CD4-positive, alpha-beta T cell (primary cell): ENCODE measurements at regions not wholly inside any gene's neighbourhood (a gene's known extent, or its start where the extent isn't known, plus 50 kb on each side); places are given as distances from the start of the nearest gene placed in this dataset.

Experiments used
- ATAC-seq: fragments of 200-7000 bp; cut with Tn5 transposase; one replicate; pipeline ENCODE4 v1.10.0; 2022; ENCODE audit warnings: mild to moderate bottlenecking; ENCODE audit not compliant: poor library complexity
- CTCF ChIA-PET: fragments of 350-600 bp; sonication (Branson Sonifier 250); formaldehyde crosslinking; loops from one replicate; lab custom pipeline; 2021; ENCODE audit warnings: antibody characterized with exemption, inconsistent platforms; lab: Charles Lee
- POLR2A ChIA-PET: fragments of 350-600 bp; sonication (Branson Sonifier 250); formaldehyde crosslinking; loops from one replicate; lab custom pipeline; 2021; ENCODE audit warnings: antibody characterized with exemption, inconsistent platforms; lab: Charles Lee
- DNase-seq, 14 experiments: peaks; one replicate each; pipeline ENCODE4 v3.0.0-alpha.2; 2013 to 2020; ENCODE audit warnings: mixed read lengths in 2 of 14
- H3K27ac ChIP-seq, 2 donors: one replicate each; pipeline versions ENCODE4 v1.5.1 to v1.7.0; 2013; ENCODE audit warnings: low read length in 2 of 2, low read depth in 1 of 2, mild to moderate bottlenecking in 1 of 2
- H3K27me3 ChIP-seq, 2 experiments: 1 replicate in 1 of 2; 2 replicates in 1 of 2; pipeline versions ENCODE4 v1.6.1 to v1.7.0; 2013; ENCODE audit warnings: low read length in 2 of 2, control low read depth in 1 of 2, mild to moderate bottlenecking in 1 of 2, moderate library complexity in 1 of 2; ENCODE audit not compliant: insufficient read depth in 2 of 2, control insufficient read depth in 1 of 2
- H3K36me3 ChIP-seq: one replicate; pipeline ENCODE4 v1.6.1; 2013; ENCODE audit warnings: low read length, control low read depth; ENCODE audit not compliant: insufficient read depth
- H3K4me1 ChIP-seq: one replicate; pipeline ENCODE4 v1.6.1; 2013; ENCODE audit warnings: low read length, control low read depth; ENCODE audit not compliant: insufficient read depth
- H3K4me3 ChIP-seq: one replicate; pipeline ENCODE4 v1.5.1; 2013; ENCODE audit warnings: mild to moderate bottlenecking, low read length, moderate library complexity
- H3K9me3 ChIP-seq, 2 experiments: 1 replicate in 1 of 2; 2 replicates in 1 of 2; pipeline versions ENCODE4 v1.6.1 to v1.7.0; 2013; ENCODE audit warnings: low read length in 2 of 2, mild to moderate bottlenecking in 2 of 2, control low read depth in 1 of 2, moderate library complexity in 1 of 2; ENCODE audit not compliant: control insufficient read depth in 1 of 2, insufficient read depth in 1 of 2
- H3K27ac Mint-ChIP-seq: one replicate; pipeline ENCODE4 v1.8.0; 2020; ENCODE audit warnings: mixed read lengths
- H3K27me3 Mint-ChIP-seq: one replicate; pipeline ENCODE4 v1.8.0; 2021; ENCODE audit warnings: mixed read lengths
- H3K36me3 Mint-ChIP-seq: one replicate; pipeline ENCODE4 v1.8.0; 2021; ENCODE audit warnings: low read depth, mixed read lengths
- H3K4me1 Mint-ChIP-seq: one replicate; pipeline ENCODE4 v1.8.0; 2021; ENCODE audit warnings: low read depth, mixed read lengths
- H3K4me3 Mint-ChIP-seq: one replicate; pipeline ENCODE4 v1.8.0; 2020; ENCODE audit warnings: mild to moderate bottlenecking, mixed read lengths
- H3K9me3 Mint-ChIP-seq: one replicate; pipeline ENCODE4 v1.8.0; 2020; ENCODE audit warnings: mixed read lengths
- intact Hi-C, 2 experiments: fragments of 100-400 bp; cut with DNase I in 1 of 2; cut with micrococcal nuclease in 1 of 2; formaldehyde crosslinking; loops; one replicate each; pipeline versions ENCODE4 v1.15.1 to v1.9.0; 2023 to 2025; cut with DNase I, micrococcal nuclease
- TF ChIP-seq, protein P1 (sequence below): fragments of 200-600 bp; IDR thresholded peaks from one replicate; pipeline ENCODE4 v1.8.0; 2022; ENCODE audit warnings: antibody characterized with exemption, mild to moderate bottlenecking

DNA sequence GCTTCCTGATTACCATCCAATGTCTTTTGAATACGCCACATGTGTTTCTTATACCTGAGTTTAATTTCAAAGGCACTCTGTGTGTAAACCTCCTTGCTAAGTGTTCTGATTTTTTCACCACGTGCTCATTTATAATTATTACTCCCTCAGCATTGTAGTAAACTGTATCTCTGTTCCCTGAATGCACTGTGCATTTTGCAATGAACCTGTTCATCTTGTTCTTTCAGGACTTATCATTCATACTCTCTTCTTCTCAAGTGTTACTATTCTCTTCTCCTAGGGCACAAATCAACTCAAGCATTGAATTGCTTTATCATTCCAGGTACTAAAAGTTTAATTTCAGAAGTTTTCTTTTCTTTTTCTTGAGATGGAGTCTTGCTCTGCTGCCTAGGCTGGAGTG is 383.4 kb upstream of the TRIB2 start:
- TF ChIP-seq, protein P1, sequence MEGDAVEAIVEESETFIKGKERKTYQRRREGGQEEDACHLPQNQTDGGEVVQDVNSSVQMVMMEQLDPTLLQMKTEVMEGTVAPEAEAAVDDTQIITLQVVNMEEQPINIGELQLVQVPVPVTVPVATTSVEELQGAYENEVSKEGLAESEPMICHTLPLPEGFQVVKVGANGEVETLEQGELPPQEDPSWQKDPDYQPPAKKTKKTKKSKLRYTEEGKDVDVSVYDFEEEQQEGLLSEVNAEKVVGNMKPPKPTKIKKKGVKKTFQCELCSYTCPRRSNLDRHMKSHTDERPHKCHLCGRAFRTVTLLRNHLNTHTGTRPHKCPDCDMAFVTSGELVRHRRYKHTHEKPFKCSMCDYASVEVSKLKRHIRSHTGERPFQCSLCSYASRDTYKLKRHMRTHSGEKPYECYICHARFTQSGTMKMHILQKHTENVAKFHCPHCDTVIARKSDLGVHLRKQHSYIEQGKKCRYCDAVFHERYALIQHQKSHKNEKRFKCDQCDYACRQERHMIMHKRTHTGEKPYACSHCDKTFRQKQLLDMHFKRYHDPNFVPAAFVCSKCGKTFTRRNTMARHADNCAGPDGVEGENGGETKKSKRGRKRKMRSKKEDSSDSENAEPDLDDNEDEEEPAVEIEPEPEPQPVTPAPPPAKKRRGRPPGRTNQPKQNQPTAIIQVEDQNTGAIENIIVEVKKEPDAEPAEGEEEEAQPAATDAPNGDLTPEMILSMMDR: no peak
- Histone ChIP-seq H3K27me3 (no peaks in the 10 kb centered on the region), H3K4me1 (peaks cover 14% of the 10 kb centered on the region), H3K9me3 (no peaks in the 10 kb centered on the region), H3K4me3 (no peak overlapping the region), H3K36me3 (no peaks in the 10 kb centered on the region), H3K27ac (no peak overlapping the region)
- ChIA-PET CTCF (no interaction called here), POLR2A (no interaction called here)
- intact Hi-C loops: no loop called here
- H3K27ac Mint-ChIP-seq: no peak overlapping the region
- no peaks in the 10 kb centered on the region for H3K36me3 Mint-ChIP-seq
- no peaks in the 10 kb centered on the region for H3K9me3 Mint-ChIP-seq
- no peak for ATAC-seq
- H3K4me1 Mint-ChIP-seq: no peaks in the 10 kb centered on the region
- no peak overlapping the region for H3K4me3 Mint-ChIP-seq
- H3K27me3 Mint-ChIP-seq: no peaks in the 10 kb centered on the region
- DNase-seq: no peak

DNA sequence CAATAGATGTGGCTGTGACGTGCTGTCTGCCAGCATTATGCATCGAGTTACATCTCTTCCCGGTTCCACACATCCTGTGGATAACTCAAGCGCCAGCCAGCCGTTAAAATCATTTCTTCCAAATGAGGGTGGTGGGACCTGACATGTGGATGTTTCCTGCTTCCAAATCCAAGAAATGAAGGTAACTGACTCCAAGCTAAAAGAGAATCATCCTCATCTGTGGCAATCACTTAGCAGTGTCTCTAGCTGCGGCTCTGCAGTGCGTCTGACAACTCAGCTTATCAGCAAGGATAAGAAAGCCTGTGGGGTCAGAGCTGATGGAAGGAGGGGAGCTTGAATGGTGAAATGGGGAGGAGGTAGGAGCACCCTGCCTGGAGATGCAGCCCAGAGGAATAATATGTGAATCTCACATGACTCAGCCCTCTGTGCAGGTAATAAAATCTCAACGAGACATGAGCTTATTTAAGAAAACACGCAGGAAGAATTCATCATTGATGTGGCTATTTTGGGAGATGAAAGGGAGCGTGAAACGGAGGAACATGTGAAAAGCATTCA is 382.2 kb upstream of the TRIB2 start:
- no peaks in the 10 kb centered on the region for H3K27me3 ChIP-seq
- H3K4me1 ChIP-seq: peaks cover 14% of the 10 kb centered on the region
- Mint-ChIP-seq H3K27ac (no peak overlapping the region), H3K4me1 (no peaks in the 10 kb centered on the region), H3K27me3 (no peaks in the 10 kb centered on the region), H3K36me3 (no peaks in the 10 kb centered on the region), H3K4me3 (no peak overlapping the region), H3K9me3 (no peaks in the 10 kb centered on the region)
- ChIA-PET CTCF (interaction anchor here (0.9 kb wide), 1 partner anchor 21 kb away, joined by 3 read pairs; no protein-coding TSS in a partner anchor), POLR2A (interaction anchor here (0.5 to 1.2 kb wide), 3 partner anchors 15 to 383 kb away, joined by 3 read pairs; no protein-coding TSS in a partner anchor)
- ATAC-seq (peak; percentile 55), DNase-seq (peak in 5 of 14 experiments; percentile 6 to 49 (median 23))
- no peak overlapping the region for H3K27ac ChIP-seq
- TF ChIP-seq, protein P1: no peak
- intact Hi-C loops: no loop called here
- no peaks in the 10 kb centered on the region for H3K9me3 ChIP-seq
- H3K4me3 ChIP-seq: no peak overlapping the region
- no peaks in the 10 kb centered on the region for H3K36me3 ChIP-seq

DNA sequence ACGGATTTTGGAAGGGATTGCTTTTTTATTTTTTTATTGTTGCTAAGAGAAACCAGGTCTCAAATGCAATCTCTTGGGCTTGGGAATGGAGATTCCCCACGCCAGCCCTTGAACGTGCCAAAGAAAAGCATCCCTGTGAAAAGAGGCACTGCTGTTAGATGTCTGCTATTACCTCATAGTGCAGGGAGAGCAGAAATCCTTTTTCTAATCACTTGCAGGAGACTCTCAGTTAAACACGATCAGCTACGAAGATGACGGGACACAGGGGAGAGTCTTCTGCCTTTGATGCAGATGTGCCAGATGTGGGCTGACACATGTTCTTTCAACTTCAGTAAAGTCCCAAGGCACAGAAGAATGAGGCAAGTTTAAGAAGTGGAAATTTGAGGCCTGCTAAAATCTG is 381.6 kb upstream of the TRIB2 start:
- TF ChIP-seq, protein P1: no peak
- no peaks in the 10 kb centered on the region for H3K36me3 ChIP-seq
- H3K4me3 Mint-ChIP-seq: no peak overlapping the region
- intact Hi-C loops: no loop called here
- no peaks in the 10 kb centered on the region for H3K36me3 Mint-ChIP-seq
- no peaks in the 10 kb centered on the region for H3K27me3 ChIP-seq
- no peak overlapping the region for H3K27ac Mint-ChIP-seq
- H3K4me3 ChIP-seq: no peak overlapping the region
- no peaks in the 10 kb centered on the region for H3K9me3 Mint-ChIP-seq
- no peak overlapping the region for H3K27ac ChIP-seq
- ChIA-PET POLR2A (interaction anchor here (0.5 to 1.2 kb wide), 2 partner anchors 15 to 382 kb away, joined by 3 read pairs; no protein-coding TSS in a partner anchor), CTCF (interaction anchor here (0.5 to 0.9 kb wide), 2 partner anchors 22 to 506 kb away, joined by 3 read pairs; no protein-coding TSS in a partner anchor)
- no peak for ATAC-seq
- no peaks in the 10 kb centered on the region for H3K27me3 Mint-ChIP-seq
- peaks cover 14% of the 10 kb centered on the region for H3K4me1 ChIP-seq
- H3K4me1 Mint-ChIP-seq: no peaks in the 10 kb centered on the region
- no peak for DNase-seq
- no peaks in the 10 kb centered on the region for H3K9me3 ChIP-seq
